SK-N-SH (cell line): ENCODE measurements at regions not wholly inside any gene's neighbourhood (a gene's known extent, or its start where the extent isn't known, plus 50 kb on each side); places are given as distances from the start of the nearest gene placed in this dataset.

ENCODE experiments used
- CTCF ChIA-PET: fragments of 300-600, 350-600 bp; formaldehyde crosslinking; extraction: SDS; loops from one replicate; lab custom pipeline; 2021; lab: Yijun Ruan, JAX
- POLR2A ChIA-PET: fragments of 350-600 bp; sonication (Branson Sonifier 250); formaldehyde crosslinking; extraction: SDS; loops from one replicate; lab custom pipeline; 2020; ENCODE audit warnings: antibody characterized with exemption, inconsistent platforms; lab: Yijun Ruan, JAX
- DNase-seq: peaks from one replicate; pipeline ENCODE4 v3.0.0; 2012
- H2AFZ ChIP-seq: fragments of 200-600 bp; sonication (generic); 2 replicates; pipeline ENCODE4 v1.8.1; 2016; ENCODE audit warnings: antibody characterized with exemption, mild to moderate bottlenecking, low read depth
- H3F3A ChIP-seq: fragments of 200-600 bp; sonication (generic); replicated peaks from 2 replicates; pipeline ENCODE3; 2016; ENCODE audit warnings: antibody characterized with exemption, mild to moderate bottlenecking; ENCODE audit not compliant: insufficient read depth
- H3K27ac ChIP-seq, 2 experiments: fragments of 200-500 bp in 1 of 2; fragments of 200-600 bp in 1 of 2; sonication (Bioruptor generic) in 1 of 2; sonication (generic), shearing (Covaris generic) in 1 of 2; 2 replicates each; pipeline versions ENCODE4 v1.5.1 to v1.6.1; 2014 to 2016; ENCODE audit warnings: low read depth in 2 of 2, inconsistent platforms in 1 of 2, low read length in 1 of 2, mild to moderate bottlenecking in 1 of 2, mixed read lengths in 1 of 2
- H3K27me3 ChIP-seq: fragments of 200-600 bp; sonication (generic), shearing (Covaris generic); 2 replicates; pipeline ENCODE4 v1.6.1; 2016; ENCODE audit warnings: mixed run types; ENCODE audit not compliant: insufficient read depth
- H3K36me3 ChIP-seq, 2 experiments: fragments of 200-500 bp in 1 of 2; fragments of 200-600 bp in 1 of 2; sonication (Bioruptor generic) in 1 of 2; sonication (generic) in 1 of 2; replicated peaks in 1 of 2; 2 replicates each; pipeline versions ENCODE3 to v1.5.1; 2014 to 2016; ENCODE audit warnings: low read length in 1 of 2, mild to moderate bottlenecking in 1 of 2; ENCODE audit not compliant: insufficient read depth in 2 of 2, control insufficient read depth in 1 of 2
- H3K4me1 ChIP-seq, 2 experiments: fragments of 200-500 bp in 1 of 2; fragments of 200-600 bp in 1 of 2; sonication (Bioruptor generic) in 1 of 2; sonication (generic), shearing (Covaris generic) in 1 of 2; 2 replicates each; pipeline versions ENCODE4 v1.5.1 to v1.6.1; 2014 to 2016; ENCODE audit warnings: low read depth in 1 of 2, low read length in 1 of 2, mixed run types in 1 of 2; ENCODE audit not compliant: insufficient read depth in 2 of 2, control insufficient read depth in 1 of 2
- H3K4me2 ChIP-seq: fragments of 200-600 bp; sonication (generic), shearing (Covaris generic); 2 replicates; pipeline ENCODE4 v1.6.1; 2017; ENCODE audit warnings: mixed run types
- H3K4me3 ChIP-seq, 2 experiments: fragments of 200-500 bp in 1 of 2; fragments of 200-600 bp in 1 of 2; sonication (Bioruptor generic) in 1 of 2; sonication (generic), shearing (Covaris generic) in 1 of 2; 2 replicates each; pipeline versions ENCODE4 v1.5.1 to v1.8.1; 2014 to 2016; ENCODE audit warnings: low read depth in 2 of 2, inconsistent platforms in 1 of 2, low read length in 1 of 2, mild to moderate bottlenecking in 1 of 2, mixed read lengths in 1 of 2, moderate library complexity in 1 of 2
- H3K79me2 ChIP-seq: fragments of 200-600 bp; sonication (generic); 2 replicates; pipeline ENCODE4 v1.8.1; 2017; ENCODE audit warnings: mild to moderate bottlenecking; ENCODE audit not compliant: insufficient read depth
- H3K9ac ChIP-seq: fragments of 200-600 bp; sonication (generic); 2 replicates; pipeline ENCODE4 v1.6.1; 2017; ENCODE audit warnings: mixed run types
- H3K9me2 ChIP-seq: fragments of 200-600 bp; sonication (generic); 2 replicates; pipeline ENCODE4 v1.6.1; 2017; ENCODE audit warnings: mixed run types
- H3K9me3 ChIP-seq: fragments of 200-600 bp; sonication (generic); 2 replicates; pipeline ENCODE4 v1.6.1; 2017; ENCODE audit warnings: mixed run types, mild to moderate bottlenecking, moderate library complexity
- H4K20me1 ChIP-seq: fragments of 200-600 bp; sonication (generic); 2 replicates; pipeline ENCODE4 v1.6.1; 2017; ENCODE audit warnings: mild to moderate bottlenecking, mixed run types; ENCODE audit not compliant: insufficient read depth
- CTCF ChIP-seq: fragments of 200-600 bp; sonication (generic); IDR thresholded peaks from 2 replicates; pipeline ENCODE4 v1.6.1; 2017; ENCODE audit warnings: antibody characterized with exemption, mild to moderate bottlenecking, moderate library complexity
- ELF1 ChIP-seq: IDR thresholded peaks from 2 replicates; pipeline ENCODE4 v1.4.0; 2012
- EP300 ChIP-seq, 2 experiments: IDR thresholded peaks; 2 replicates each; pipeline versions ENCODE4 v1.4.0 to v1.6.1; 2012; ENCODE audit warnings: borderline replicate concordance in 1 of 2, low read depth in 1 of 2, low read length in 1 of 2
- EZH2phosphoT487 ChIP-seq: fragments of 200-600 bp; sonication (generic); IDR thresholded peaks from 2 replicates; pipeline ENCODE4 v1.6.1; 2017; ENCODE audit warnings: low read depth, mixed run types, mild to moderate bottlenecking, antibody characterized with exemption, moderate library complexity, borderline replicate concordance
- FOSL2 ChIP-seq: IDR thresholded peaks from 2 replicates; pipeline ENCODE4 v1.4.0; 2012; ENCODE audit warnings: low read depth, mild to moderate bottlenecking, moderate library complexity, borderline replicate concordance
- FOXJ3 ChIP-seq: sonication (generic); formaldehyde crosslinking; IDR thresholded peaks from 2 replicates; pipeline ENCODE4 v1.5.1; 2020; ENCODE audit warnings: mild to moderate bottlenecking, missing genetic modification reagents
- FOXM1 ChIP-seq: IDR thresholded peaks from 2 replicates; pipeline ENCODE4 v1.4.0; 2012; ENCODE audit warnings: low read depth, mild to moderate bottlenecking
- MAX ChIP-seq: IDR thresholded peaks from 2 replicates; pipeline ENCODE4 v1.4.0; 2012; ENCODE audit warnings: low read depth
- MEF2A ChIP-seq: IDR thresholded peaks from 2 replicates; pipeline ENCODE4 v1.4.0; 2012; ENCODE audit warnings: low read depth, borderline replicate concordance
- MXI1 ChIP-seq: IDR thresholded peaks from 2 replicates; pipeline ENCODE4 v1.6.1; 2012; ENCODE audit warnings: mild to moderate bottlenecking, low read depth, low read length, improper control_type of control experiment
- NRF1 ChIP-seq: IDR thresholded peaks from 2 replicates; pipeline ENCODE4 v1.6.1; 2012; ENCODE audit warnings: low read depth, mild to moderate bottlenecking, low read length
- POLR2AphosphoS5 ChIP-seq: IDR thresholded peaks from 2 replicates; pipeline ENCODE4 v1.6.1; 2012; ENCODE audit warnings: low read depth, low read length
- RAD21 ChIP-seq: IDR thresholded peaks from 2 replicates; pipeline ENCODE4 v1.6.1; 2012; ENCODE audit warnings: mild to moderate bottlenecking, low read length
- RCOR1 ChIP-seq: fragments of 150-350 bp; IDR thresholded peaks from 2 replicates; pipeline ENCODE4 v1.6.1; 2017; ENCODE audit warnings: antibody characterized with exemption, low read length
- RXRA ChIP-seq: IDR thresholded peaks from 2 replicates; pipeline ENCODE4 v1.4.0; 2012; ENCODE audit warnings: low read depth, mild to moderate bottlenecking, borderline replicate concordance
- SIN3A ChIP-seq: IDR thresholded peaks from 2 replicates; pipeline ENCODE4 v1.6.1; 2012; ENCODE audit warnings: low read depth, mild to moderate bottlenecking, low read length, moderate library complexity, borderline replicate concordance
- SMC3 ChIP-seq: IDR thresholded peaks from 2 replicates; pipeline ENCODE4 v1.6.1; 2012; ENCODE audit warnings: low read depth, low read length, improper control_type of control experiment
- TAF1 ChIP-seq: IDR thresholded peaks from 2 replicates; pipeline ENCODE4 v1.6.1; 2012; ENCODE audit warnings: low read depth, mild to moderate bottlenecking, low read length, moderate library complexity, borderline replicate concordance
- TCF12 ChIP-seq: IDR thresholded peaks from 2 replicates; pipeline ENCODE4 v1.4.0; 2012
- TEAD4 ChIP-seq: IDR thresholded peaks from 2 replicates; pipeline ENCODE4 v1.4.0; 2012; ENCODE audit warnings: mild to moderate bottlenecking, borderline replicate concordance; ENCODE audit not compliant: insufficient read depth
- USF1 ChIP-seq: IDR thresholded peaks from 2 replicates; pipeline ENCODE4 v1.4.0; 2012; ENCODE audit warnings: low read depth, borderline replicate concordance
- USF2 ChIP-seq: fragments of 150-350 bp; IDR thresholded peaks from 2 replicates; pipeline ENCODE4 v1.6.1; 2017; ENCODE audit warnings: antibody characterized with exemption, low read length, low read depth, borderline replicate concordance
- ZBTB33 ChIP-seq: IDR thresholded peaks from 2 replicates; pipeline ENCODE4 v1.4.0; 2012; ENCODE audit warnings: low read depth, borderline replicate concordance
- WGBS: methylation state at CpG from one replicate; pipeline ENCODE4 v1.1.6; 2017; ENCODE audit warnings: low lambda C conversion rate; 5-methylcytosine and 5-hydroxymethylcytosine counted together

GRCh38 chr15:98386561-98386960 is 261.8 kb upstream of the IGF1R start:
- no peaks in the 10 kb centered on the region for H3K79me2 ChIP-seq
- H2AFZ ChIP-seq, result no peak overlapping the region
- H3K27me3 ChIP-seq, result peaks cover 5% of the 10 kb centered on the region; the same call in 1 of the 2 replicates
- H3K9me3 ChIP-seq, result no peaks in the 10 kb centered on the region
- no peak overlapping the region for H3K9ac ChIP-seq
- no peaks in the 10 kb centered on the region for H3F3A ChIP-seq
- no peak for DNase-seq
- WGBS, result 4% methylated on average over 7 of the region's 8 CpGs
- no peaks in the 10 kb centered on the region for H3K4me1 ChIP-seq
- no peaks in the 10 kb centered on the region for H4K20me1 ChIP-seq
- no peak overlapping the region for H3K4me2 ChIP-seq
- no peak overlapping the region for H3K27ac ChIP-seq
- CTCF ChIA-PET, result interaction anchor here (2.4 kb wide), 1 partner anchor 35 kb away, joined by 6 read pairs; no protein-coding TSS in a partner anchor
- H3K9me2 ChIP-seq, result no peaks in the 10 kb centered on the region
- no peaks in the 10 kb centered on the region for H3K36me3 ChIP-seq
- TF ChIP-seq TEAD4 (no peak), ELF1 (no peak), TAF1 (no peak), FOXM1 (no peak), RAD21 (no peak), MXI1 (no peak), POLR2AphosphoS5 (no peak), MAX (no peak), RXRA (no peak), TCF12 (no peak), SIN3A (no peak), USF2 (no peak), EP300 (IDR thresholded peaks at IDR 0.05; ENCODE audit: borderline replicate concordance in 1 of 2, low read depth in 1 of 2, low read length in 1 of 2) (no peak), EZH2phosphoT487 (no peak), USF1 (no peak), NRF1 (no peak)
- TF ChIP-seq, all 33 proteins: peak for 0
- no peak overlapping the region for H3K4me3 ChIP-seq
- POLR2A ChIA-PET, result no interaction called here

- 0% methylated on average over 2 of the region's 2 CpGs for WGBS
- no peaks in the 10 kb centered on the region for H3K79me2 ChIP-seq
- TF ChIP-seq SMC3, result no peak
- no peak for TF ChIP-seq SIN3A
- no peak for TF ChIP-seq CTCF
- no peak for TF ChIP-seq ZBTB33
- TF ChIP-seq FOSL2, result no peak
- no peak for TF ChIP-seq RCOR1
- no peak for TF ChIP-seq TEAD4
- no peak for TF ChIP-seq MEF2A
- no peak for TF ChIP-seq FOXJ3 (CRISPR knock-in tag)
- no peaks in the 10 kb centered on the region for H3K4me1 ChIP-seq
- no peak for DNase-seq
- no peak overlapping the region for H3K9ac ChIP-seq
- no peak overlapping the region for H2AFZ ChIP-seq
- H3K27me3 ChIP-seq, result peaks cover 9% of the 10 kb centered on the region
- CTCF ChIA-PET, result interaction anchor here (2.4 kb wide), 1 partner anchor 34 kb away, joined by 6 read pairs; no protein-coding TSS in a partner anchor
- H3K36me3 ChIP-seq, result no peaks in the 10 kb centered on the region
- no peaks in the 10 kb centered on the region for H3F3A ChIP-seq
- no peak overlapping the region for H3K27ac ChIP-seq
- no peaks in the 10 kb centered on the region for H3K9me2 ChIP-seq
- no peak overlapping the region for H3K4me3 ChIP-seq
- no peaks in the 10 kb centered on the region for H3K9me3 ChIP-seq
- no peaks in the 10 kb centered on the region for H4K20me1 ChIP-seq
- POLR2A ChIA-PET, result no interaction called here
- no peak overlapping the region for H3K4me2 ChIP-seq
Measured at GRCh38 chr15:98387866-98388265, 260.5 kb upstream of the IGF1R start.
